A673 (cell line): ENCODE measurements at regions not wholly inside any gene's neighbourhood (a gene's known extent, or its start where the extent isn't known, plus 50 kb on each side); places are given as distances from the start of the nearest gene placed in this dataset.

Experiments used
- BruUV-seq: library from RNA; stranded (reverse); fragments of 400-500 nt; replicated peaks from 2 replicates; lab custom pipeline; 2021; lab: Mats Ljungman, UMichigan
- CTCF ChIA-PET: fragments of 300-600 bp; sonication (Branson Sonifier 250); formaldehyde crosslinking; loops from one replicate; lab custom pipeline; 2022; ENCODE audit warnings: antibody characterized with exemption; lab: Charles Lee
- POLR2A ChIA-PET: fragments of 300-600 bp; sonication (Branson Sonifier 250); formaldehyde crosslinking; loops from one replicate; lab custom pipeline; 2022; ENCODE audit warnings: antibody characterized with exemption; ENCODE audit not compliant: low non-redundant PET; lab: Charles Lee
- DNase-seq: peaks from one replicate; pipeline ENCODE4 v3.0.0-alpha.2; 2015; ENCODE audit warnings: low spot score
- H3K27ac ChIP-seq: fragments of 200-600 bp; sonication (generic); 2 replicates; pipeline ENCODE4 v1.5.1; 2016; ENCODE audit warnings: mixed run types, low read depth, mild to moderate bottlenecking, mixed read lengths, antibody characterized with exemption, low read length; ENCODE audit not compliant: poor library complexity, severe bottlenecking
- H3K27me3 ChIP-seq: fragments of 200-600 bp; sonication (generic); replicated peaks from 2 replicates; pipeline ENCODE4 v1.6.1; 2017; ENCODE audit warnings: mixed run types, low read depth, mild to moderate bottlenecking, mixed read lengths, antibody characterized with exemption, low read length; ENCODE audit not compliant: insufficient read depth, poor library complexity
- H3K36me3 ChIP-seq: fragments of 200-600 bp; sonication (generic); 2 replicates; pipeline ENCODE4 v1.6.1; 2016; ENCODE audit warnings: mixed run types, mild to moderate bottlenecking, mixed read lengths, antibody characterized with exemption, low read length; ENCODE audit not compliant: insufficient read depth, poor library complexity, severe bottlenecking
- H3K4me1 ChIP-seq: fragments of 200-600 bp; sonication (generic); 2 replicates; pipeline ENCODE4 v1.6.1; 2017; ENCODE audit warnings: mixed run types, mild to moderate bottlenecking, mixed read lengths, antibody characterized with exemption, low read length; ENCODE audit not compliant: insufficient read depth, poor library complexity, severe bottlenecking
- H3K4me3 ChIP-seq: fragments of 200-600 bp; sonication (generic); 2 replicates; pipeline ENCODE4 v1.5.1; 2016; ENCODE audit warnings: low read depth, mixed run types, mild to moderate bottlenecking, mixed read lengths, low read length; ENCODE audit not compliant: poor library complexity, severe bottlenecking
- H3K9me3 ChIP-seq: fragments of 200-600 bp; sonication (generic); 2 replicates; pipeline ENCODE4 v1.6.1; 2016; ENCODE audit warnings: mixed run types, low read depth, mild to moderate bottlenecking, mixed read lengths, antibody characterized with exemption, low read length; ENCODE audit not compliant: poor library complexity, severe bottlenecking
- CTCF ChIP-seq: fragments of 300-800, 200-600 bp; sonication (generic); conservative IDR thresholded peaks from 2 replicates; pipeline ENCODE4 v1.5.1; 2017; ENCODE audit warnings: low read depth, mild to moderate bottlenecking, antibody characterized with exemption, low read length, moderate library complexity, mixed read lengths
- EZH2 ChIP-seq: fragments of 200-600 bp; sonication (generic); IDR thresholded peaks from 2 replicates; pipeline ENCODE4 v1.6.1; 2017; ENCODE audit warnings: borderline replicate concordance, low read depth, mild to moderate bottlenecking, mixed read lengths, antibody characterized with exemption, low read length; ENCODE audit not compliant: poor library complexity, severe bottlenecking
- intact Hi-C: fragments of 100-400 bp; cut with micrococcal nuclease; formaldehyde crosslinking; loops from one replicate; pipeline ENCODE4 v1.10.0; 2022; ENCODE audit not compliant: unreplicated experiment

DNA sequence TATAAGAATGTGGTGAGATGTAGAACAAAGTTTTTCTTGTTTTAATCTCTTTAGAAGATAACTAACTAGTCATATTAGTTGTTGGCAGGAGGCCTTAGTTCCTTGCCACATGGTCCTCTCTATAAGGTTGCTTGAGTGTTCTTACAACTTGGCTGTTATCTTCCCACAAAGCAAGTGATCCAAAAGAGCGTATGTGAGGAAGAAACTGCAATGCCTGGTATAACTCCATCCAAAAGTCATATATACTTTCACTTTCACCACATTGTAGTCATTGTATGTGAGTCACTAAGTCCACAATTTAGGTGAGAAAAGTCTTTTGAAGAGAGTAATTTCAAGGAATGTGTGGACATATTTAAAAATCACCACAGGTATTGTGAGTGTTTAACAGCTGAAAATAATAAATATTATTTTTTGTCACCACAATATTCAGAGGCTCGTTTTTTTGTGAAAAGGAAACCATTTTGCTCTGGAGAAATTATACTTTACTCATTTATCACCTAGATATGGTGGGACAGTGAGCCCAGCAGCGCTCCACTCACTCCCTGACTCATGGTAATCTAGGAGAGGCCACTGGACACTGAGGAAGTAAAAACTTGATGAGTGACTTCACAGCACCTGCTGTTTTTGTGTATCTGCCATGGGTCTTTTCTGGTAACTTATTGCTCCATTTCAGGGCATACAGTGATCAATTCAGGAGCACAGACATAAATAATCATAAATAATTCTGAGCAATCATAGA lies 369.4 kb upstream of the NDST3 start:
- intact Hi-C loops = no loop called here
- H3K27me3 ChIP-seq = no peaks in the 10 kb centered on the region
- no TSS peak for BruUV-seq

GRCh38 chr4:117676153-117676552 lies 358.1 kb upstream of the NDST3 start:
- no peak for DNase-seq
- no peaks in the 10 kb centered on the region for H3K4me1 ChIP-seq
- H3K36me3 ChIP-seq = no peaks in the 10 kb centered on the region
- no peaks in the 10 kb centered on the region for H3K9me3 ChIP-seq
- no peak overlapping the region for H3K4me3 ChIP-seq
- TF ChIP-seq EZH2 (no peak), CTCF (no peak)
- intact Hi-C loops = no loop called here
- no TSS peak for BruUV-seq
- H3K27me3 ChIP-seq = no peaks in the 10 kb centered on the region
- ChIA-PET CTCF (no interaction called here), POLR2A (no interaction called here)
- no peak overlapping the region for H3K27ac ChIP-seq

More for the DNA sequence above, 369.4 kb upstream of the NDST3 start:
- H3K9me3 ChIP-seq = no peaks in the 10 kb centered on the region
- DNase-seq = no peak
- POLR2A ChIA-PET = no interaction called here
- H3K36me3 ChIP-seq = no peaks in the 10 kb centered on the region
- TF ChIP-seq CTCF (no peak), EZH2 (no peak)
- H3K4me1 ChIP-seq = no peaks in the 10 kb centered on the region
- H3K4me3 ChIP-seq = no peak overlapping the region
- no peak overlapping the region for H3K27ac ChIP-seq
- CTCF ChIA-PET = no interaction called here

DNA sequence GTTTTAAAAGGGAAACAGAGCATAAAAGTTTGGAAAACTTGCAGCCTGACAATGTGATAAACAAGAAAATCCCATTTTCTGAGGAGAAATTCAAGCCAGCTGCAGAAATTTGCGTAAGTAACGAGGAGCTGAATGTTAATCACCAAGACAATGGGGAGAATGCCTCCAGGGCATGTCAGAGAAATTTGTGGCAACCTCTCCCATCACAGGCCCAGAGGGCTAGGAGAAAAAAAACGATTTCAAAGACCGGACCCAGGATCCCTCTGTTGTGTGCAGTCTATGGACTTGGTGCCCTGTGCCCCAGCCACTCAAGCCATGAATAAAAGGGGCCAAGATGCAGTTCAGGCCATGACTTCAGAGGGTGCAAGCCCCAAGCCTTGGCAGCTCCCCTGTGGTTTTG lies 355.4 kb upstream of the NDST3 start:
- intact Hi-C loops = no loop called here
- POLR2A ChIA-PET = no interaction called here
- TF ChIP-seq CTCF = no peak
- no peak for TF ChIP-seq EZH2

More for the DNA sequence above, 355.4 kb upstream of the NDST3 start:
- Histone ChIP-seq H3K27me3 (no peaks in the 10 kb centered on the region), H3K9me3 (no peaks in the 10 kb centered on the region), H3K36me3 (no peaks in the 10 kb centered on the region), H3K27ac (no peak overlapping the region), H3K4me1 (no peaks in the 10 kb centered on the region), H3K4me3 (no peak overlapping the region)
- CTCF ChIA-PET = no interaction called here
- no TSS peak for BruUV-seq
- DNase-seq = no peak
